ENCODE measurements at regions not wholly inside any gene's neighbourhood (a gene's known extent, or its start where the extent isn't known, plus 50 kb on each side); places are given as distances from the start of the nearest gene placed in this dataset.

GRCh38 chr5:133779828-133780475, 167.6 kb upstream of the FSTL4 start:
- peak; percentile 22; the same call in 1 of the 2 replicates for TF ChIP-seq CTCF (IDR thresholded peaks at IDR 0.05)
- no peak for TF ChIP-seq SIN3A (IDR thresholded peaks at IDR 0.05; ENCODE audit: borderline replicate concordance, insufficient read depth, low read depth, low read length)
- DNase-seq (ENCODE audit: low read depth, low spot score) (no peak), ATAC-seq (no peak)
- Histone ChIP-seq H3K36me3 (ENCODE audit: control insufficient read depth, insufficient read depth, low read length) (no peaks in the 10 kb centered on the region), H3K27ac (ENCODE audit: low read length) (no peak overlapping the region), H3K27me3 (ENCODE audit: control insufficient read depth, insufficient read depth, low read length) (peaks cover 3% of the 10 kb centered on the region; the same call in 1 of the 2 replicates), H3K4me3 (ENCODE audit: low read depth in 2 of 2, low read length in 2 of 2) (no peak overlapping the region), H3K9me3 (ENCODE audit: control insufficient read depth, insufficient read depth, low read depth, low read length) (no peaks in the 10 kb centered on the region), H3K4me1 (ENCODE audit: control insufficient read depth, insufficient read depth, low read length) (no peaks in the 10 kb centered on the region)
- ChIA-PET POLR2A (no interaction called here), CTCF (no interaction called here)
- intact Hi-C loops (cut with micrococcal nuclease; ENCODE audit: unreplicated experiment) = no loop called here
- in situ Hi-C loops (cut with HindIII; ENCODE audit: low pct_unique_long_range_greater_than_20kb, low sequenced_read_pairs) = no loop called here
- BruUV-seq (replicated peaks) = no TSS peak

- Histone ChIP-seq H3K9me3 (ENCODE audit: control insufficient read depth, insufficient read depth, low read depth, low read length) (no peaks in the 10 kb centered on the region), H3K4me3 (ENCODE audit: low read depth in 2 of 2, low read length in 2 of 2) (no peak overlapping the region), H3K4me1 (ENCODE audit: control insufficient read depth, insufficient read depth, low read length) (no peaks in the 10 kb centered on the region), H3K36me3 (ENCODE audit: control insufficient read depth, insufficient read depth, low read length) (no peaks in the 10 kb centered on the region), H3K27ac (ENCODE audit: low read length) (no peak overlapping the region), H3K27me3 (ENCODE audit: control insufficient read depth, insufficient read depth, low read length) (peaks cover 3% of the 10 kb centered on the region; the same call in 1 of the 2 replicates)
- TF ChIP-seq POLR2AphosphoS5 (IDR thresholded peaks at IDR 0.05; ENCODE audit: low read depth, low read length) (no peak), SIN3A (IDR thresholded peaks at IDR 0.05; ENCODE audit: borderline replicate concordance, insufficient read depth, low read depth, low read length) (no peak), CTCF (IDR thresholded peaks at IDR 0.05) (no peak), TCF7L2 (IDR thresholded peaks at IDR 0.05; ENCODE audit: low read depth, low read length) (no peak), REST (IDR thresholded peaks at IDR 0.05; ENCODE audit: insufficient read depth in 1 of 2, low read depth in 2 of 2, low read length in 1 of 2) (no peak)
- in situ Hi-C loops (cut with HindIII; ENCODE audit: low pct_unique_long_range_greater_than_20kb, low sequenced_read_pairs) (no loop called here), intact Hi-C loops (cut with micrococcal nuclease; ENCODE audit: unreplicated experiment) (no loop called here)
- DNase-seq (ENCODE audit: low read depth, low spot score) (no peak), ATAC-seq (no peak)
- POLR2A ChIA-PET = no interaction called here
- CTCF ChIA-PET = interaction anchor here (0.6 kb wide), 1 partner anchor 20 kb away, joined by 3 read pairs; no protein-coding TSS in a partner anchor
- no TSS peak for BruUV-seq (replicated peaks)
These were observed 166.3 kb upstream of the FSTL4 start for GRCh38 chr5:133778636-133779035.

All from Panc1 (cell line).